Ishikawa (cell line): ENCODE measurements at regions not wholly inside any gene's neighbourhood (a gene's known extent, or its start where the extent isn't known, plus 50 kb on each side); places are given as distances from the start of the nearest gene placed in this dataset.

Experiments
- CREB1 ChIP-seq: IDR thresholded peaks from 2 replicates; pipeline ENCODE4 v1.6.1; 2012; ENCODE audit warnings: low read depth
- EP300 ChIP-seq: IDR thresholded peaks from 2 replicates; pipeline ENCODE4 v1.6.1; 2012; ENCODE audit warnings: borderline replicate concordance
- FOXM1 ChIP-seq: IDR thresholded peaks from 2 replicates; pipeline ENCODE4 v1.6.1; 2012; ENCODE audit warnings: low read depth, borderline replicate concordance
- TAF1 ChIP-seq: IDR thresholded peaks from 2 replicates; pipeline ENCODE4 v1.6.1; 2012; ENCODE audit warnings: low read depth, mild to moderate bottlenecking
- TCF12 ChIP-seq: IDR thresholded peaks from 2 replicates; pipeline ENCODE4 v1.6.1; 2012; ENCODE audit warnings: low read depth
- YY1 ChIP-seq: IDR thresholded peaks from 2 replicates; pipeline ENCODE4 v1.6.1; 2012; ENCODE audit warnings: low read depth
- TF ChIP-seq, protein P1 (sequence below): IDR thresholded peaks from 2 replicates; pipeline ENCODE4 v1.6.1; 2012

DNA sequence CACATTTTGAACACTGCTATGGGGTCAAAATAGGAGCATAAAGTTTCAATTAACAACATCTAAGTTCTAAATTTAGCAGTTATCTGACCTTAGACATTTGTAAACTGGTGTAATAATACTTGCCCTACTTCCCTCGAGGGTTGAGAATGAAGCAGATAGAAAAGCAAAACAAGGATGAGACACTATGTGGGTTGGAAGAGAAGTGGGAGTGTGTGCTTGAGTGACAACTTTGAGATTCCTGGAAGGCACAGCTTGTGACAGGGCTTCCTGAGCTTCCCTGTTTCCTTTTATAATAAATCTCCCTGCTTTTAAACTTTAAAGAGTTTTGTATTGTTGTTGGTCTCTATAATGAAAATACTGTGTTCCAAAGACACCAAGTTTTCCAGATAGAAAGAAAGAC, 128.6 kb upstream of the CHST9 start:
- no peak for TF ChIP-seq EP300
- no peak for TF ChIP-seq TAF1
- no peak for TF ChIP-seq CREB1
- TF ChIP-seq TCF12, result no peak
- no peak for TF ChIP-seq YY1
- no peak for TF ChIP-seq FOXM1
- TF ChIP-seq, protein P1, sequence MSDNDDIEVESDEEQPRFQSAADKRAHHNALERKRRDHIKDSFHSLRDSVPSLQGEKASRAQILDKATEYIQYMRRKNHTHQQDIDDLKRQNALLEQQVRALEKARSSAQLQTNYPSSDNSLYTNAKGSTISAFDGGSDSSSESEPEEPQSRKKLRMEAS, result no peak
